ENCODE measurements at regions not wholly inside any gene's neighbourhood (a gene's known extent, or its start where the extent isn't known, plus 50 kb on each side); places are given as distances from the start of the nearest gene placed in this dataset.

- TF ChIP-seq CTCF (IDR thresholded peaks at IDR 0.05) = no peak
- TF ChIP-seq POLR2A (IDR thresholded peaks at IDR 0.05) = no peak
Measured at GRCh38 chr12:34349673-34349961, 327.3 kb downstream of the ALG10 start.
